Left renal pelvis (tissue), 4 donors: ENCODE measurements at regions not wholly inside any gene's neighbourhood (a gene's known extent, or its start where the extent isn't known, plus 50 kb on each side); places are given as distances from the start of the nearest gene placed in this dataset.

Source experiments
- DNase-seq, 4 donors: peaks; one replicate each; pipeline ENCODE4 v3.0.0-alpha.2; 2013; ENCODE audit warnings: low read depth in 4 of 4, low spot score in 3 of 4

- no peak for DNase-seq
Measured at GRCh38 chr11:120019191-120019590, 118.7 kb downstream of the TRIM29 start.

- DNase-seq, result no peak
Measured at GRCh38 chr11:120017582-120018150, 120.2 kb downstream of the TRIM29 start.

GRCh38 chr11:120013325-120014250, 124.3 kb downstream of the TRIM29 start:
- peak in 2 of 4 donors; percentile 22 to 33 for DNase-seq

- DNase-seq, result no peak
Measured at GRCh38 chr11:120012245-120012644, 125.7 kb downstream of the TRIM29 start.

GRCh38 chr11:120011836-120012235, 126.1 kb downstream of the TRIM29 start:
- DNase-seq, result no peak

- no peak for DNase-seq
Measured at GRCh38 chr11:120010775-120011174, 127.1 kb downstream of the TRIM29 start.

GRCh38 chr11:120009938-120010337, 128.0 kb downstream of the TRIM29 start:
- DNase-seq, result no peak

- no peak for DNase-seq
Measured at GRCh38 chr11:120007144-120007543, 130.8 kb downstream of the TRIM29 start.

GRCh38 chr11:120004723-120005122, 133.2 kb downstream of the TRIM29 start:
- DNase-seq, result no peak

- no peak for DNase-seq
Measured at GRCh38 chr11:120001178-120002090, 136.5 kb downstream of the TRIM29 start.

- DNase-seq, result no peak
Measured at GRCh38 chr11:119999220-119999619, 138.7 kb downstream of the TRIM29 start.

- DNase-seq, result no peak
Measured at GRCh38 chr11:119996556-119996955, 141.4 kb downstream of the TRIM29 start.

- DNase-seq, result no peak
Measured at GRCh38 chr11:119995730-119996491, 142.0 kb downstream of the TRIM29 start.

- no peak for DNase-seq
Measured at GRCh38 chr11:119993722-119994121, 144.2 kb downstream of the TRIM29 start.

- DNase-seq, result no peak
Measured at GRCh38 chr11:119992171-119993051, 145.5 kb downstream of the TRIM29 start.

- DNase-seq, result no peak
Measured at GRCh38 chr11:119991669-119992068, 146.2 kb downstream of the TRIM29 start.

- DNase-seq, result no peak
Measured at GRCh38 chr11:119991022-119991404, 146.9 kb downstream of the TRIM29 start.

- DNase-seq, result no peak
Measured at GRCh38 chr11:119990309-119991021, 147.4 kb downstream of the TRIM29 start.
